Esophagus squamous epithelium (tissue), 5 donors: ENCODE measurements at regions not wholly inside any gene's neighbourhood (a gene's known extent, or its start where the extent isn't known, plus 50 kb on each side); places are given as distances from the start of the nearest gene placed in this dataset.
A peak's percentile ranks its signal among the peaks of the same experiment; 100 is the strongest.

Source experiments
- DNase-seq: peaks from one replicate; lab custom pipeline; 2025; lab: John Stamatoyannopoulos, UW
- H3K27ac ChIP-seq, 4 donors: fragments of 200-600 bp; sonication (generic); one replicate each; pipeline ENCODE4 v1.5.1; 2016 to 2019; ENCODE audit warnings: mild to moderate bottlenecking in 1 of 4
- H3K27me3 ChIP-seq, 4 donors: fragments of 200-600 bp; sonication (generic); 1 replicate in 3 of 4; 2 replicates in 1 of 4; pipeline versions ENCODE4 v1.5.1 to v1.6.0; 2017 to 2021; ENCODE audit warnings: antibody characterized with exemption in 1 of 4
- H3K36me3 ChIP-seq, 3 donors: fragments of 200-600 bp; sonication (generic); one replicate each; pipeline ENCODE4 v1.5.1; 2016 to 2019
- H3K4me1 ChIP-seq, 3 donors: fragments of 200-600 bp; sonication (generic); one replicate each; pipeline ENCODE4 v1.5.1; 2017 to 2019
- H3K4me3 ChIP-seq, 4 donors: fragments of 200-600 bp; sonication (generic); 1 replicate in 3 of 4; 2 replicates in 1 of 4; pipeline ENCODE4 v1.5.1; 2016 to 2019; ENCODE audit warnings: mild to moderate bottlenecking in 2 of 4, moderate library complexity in 1 of 4
- H3K9me3 ChIP-seq, 3 donors: fragments of 200-600 bp; sonication (generic); one replicate each; pipeline ENCODE4 v1.5.1; 2016 to 2019
- POLR2A ChIP-seq, 4 donors: fragments of 450-650 bp; IDR thresholded peaks; one replicate each; pipeline ENCODE4 v1.6.1; 2017; ENCODE audit warnings: antibody characterized with exemption in 4 of 4, mild to moderate bottlenecking in 4 of 4, moderate library complexity in 3 of 4
- WGBS, 2 donors: methylation state at CpG; one replicate each; pipeline ENCODE4 v1.1.5; 2018; 5-methylcytosine and 5-hydroxymethylcytosine counted together
- intact Hi-C: fragments of 100-400 bp; cut with DNase I; formaldehyde crosslinking; loops from one replicate; pipeline ENCODE4 v1.15.0; 2022
- TF ChIP-seq, protein P1 (sequence below), 6 experiments: fragments of 450-650 bp in 4 of 6; fragments of 200-600 bp in 2 of 6; sonication (generic) in 2 of 6; IDR thresholded peaks; one replicate each; pipeline ENCODE4 v1.5.1; 2016 to 2019; ENCODE audit warnings: antibody characterized with exemption in 6 of 6, mild to moderate bottlenecking in 4 of 6, moderate library complexity in 4 of 6
- donor health status: DM: yes; HTN: yes; CAD: no.

DNA sequence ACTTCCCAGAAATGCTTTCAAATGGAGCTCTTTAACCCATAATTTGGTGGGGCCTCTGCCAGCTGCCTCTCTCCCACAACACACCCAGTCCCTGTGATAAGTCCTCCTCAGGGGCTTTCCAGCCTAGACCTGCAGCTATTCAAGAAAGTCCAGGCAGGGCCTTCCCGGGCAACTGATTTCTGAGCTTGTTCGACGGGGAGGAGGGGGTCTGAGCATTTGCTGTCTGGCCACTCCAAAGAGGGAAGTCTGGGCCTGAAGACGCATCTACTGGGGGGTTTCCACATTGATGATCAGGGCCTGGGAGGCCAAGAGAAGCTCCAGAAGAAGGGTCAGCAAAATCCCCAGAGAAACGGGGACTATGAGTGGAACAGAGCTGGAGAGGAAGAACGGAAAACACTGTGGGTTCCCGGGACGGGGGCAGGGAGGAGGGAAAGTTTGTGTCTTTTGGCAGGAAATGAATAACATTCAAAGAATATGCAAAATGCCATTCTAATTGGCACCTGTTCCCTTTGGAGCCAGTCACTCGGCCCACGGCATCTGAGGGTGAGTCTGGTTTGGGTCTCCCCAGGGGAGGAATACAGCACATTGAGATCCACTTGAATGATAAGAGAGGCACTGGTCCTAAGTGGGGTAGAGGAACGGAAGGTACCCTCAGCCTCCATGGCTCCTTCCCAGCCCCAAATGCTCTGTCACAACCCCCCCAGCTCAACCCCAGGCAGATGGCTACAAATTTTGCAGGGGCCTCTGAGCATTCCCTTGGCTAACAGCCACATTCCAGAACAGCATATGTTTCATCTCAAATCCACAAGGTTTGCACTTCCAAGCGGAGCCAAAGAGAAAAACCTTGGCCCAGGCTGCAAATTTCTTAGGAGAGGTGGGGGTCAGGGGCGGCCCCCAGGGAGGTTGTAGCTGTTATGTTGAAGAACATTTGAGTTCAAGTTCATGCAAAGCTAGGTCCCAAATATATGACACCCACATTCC lies 72.0 kb downstream of the RPUSD4 start:
- WGBS, 2 donors = 39 to 44% methylated on average over 11 to 12 of the region's 13 CpGs
- TF ChIP-seq POLR2A (IDR thresholded peaks at IDR 0.05) = no peak
- TF ChIP-seq, protein P1, sequence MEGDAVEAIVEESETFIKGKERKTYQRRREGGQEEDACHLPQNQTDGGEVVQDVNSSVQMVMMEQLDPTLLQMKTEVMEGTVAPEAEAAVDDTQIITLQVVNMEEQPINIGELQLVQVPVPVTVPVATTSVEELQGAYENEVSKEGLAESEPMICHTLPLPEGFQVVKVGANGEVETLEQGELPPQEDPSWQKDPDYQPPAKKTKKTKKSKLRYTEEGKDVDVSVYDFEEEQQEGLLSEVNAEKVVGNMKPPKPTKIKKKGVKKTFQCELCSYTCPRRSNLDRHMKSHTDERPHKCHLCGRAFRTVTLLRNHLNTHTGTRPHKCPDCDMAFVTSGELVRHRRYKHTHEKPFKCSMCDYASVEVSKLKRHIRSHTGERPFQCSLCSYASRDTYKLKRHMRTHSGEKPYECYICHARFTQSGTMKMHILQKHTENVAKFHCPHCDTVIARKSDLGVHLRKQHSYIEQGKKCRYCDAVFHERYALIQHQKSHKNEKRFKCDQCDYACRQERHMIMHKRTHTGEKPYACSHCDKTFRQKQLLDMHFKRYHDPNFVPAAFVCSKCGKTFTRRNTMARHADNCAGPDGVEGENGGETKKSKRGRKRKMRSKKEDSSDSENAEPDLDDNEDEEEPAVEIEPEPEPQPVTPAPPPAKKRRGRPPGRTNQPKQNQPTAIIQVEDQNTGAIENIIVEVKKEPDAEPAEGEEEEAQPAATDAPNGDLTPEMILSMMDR (IDR thresholded peaks at IDR 0.05) = no peak
- Histone ChIP-seq H3K9me3 (no peaks in the 10 kb centered on the region), H3K36me3 (no peaks in the 10 kb centered on the region), H3K4me3 (no peak overlapping the region), H3K27me3 (peaks cover 0 to 37% (median 0%) of the 10 kb centered on the region in 4 donors), H3K4me1 (peaks cover 12 to 54% (median 31%) of the 10 kb centered on the region in 3 donors), H3K27ac (peak overlapping the region in 1 of 4 donors; percentile 54)
- DNase-seq = no peak
- intact Hi-C loops = no loop called here

DNA sequence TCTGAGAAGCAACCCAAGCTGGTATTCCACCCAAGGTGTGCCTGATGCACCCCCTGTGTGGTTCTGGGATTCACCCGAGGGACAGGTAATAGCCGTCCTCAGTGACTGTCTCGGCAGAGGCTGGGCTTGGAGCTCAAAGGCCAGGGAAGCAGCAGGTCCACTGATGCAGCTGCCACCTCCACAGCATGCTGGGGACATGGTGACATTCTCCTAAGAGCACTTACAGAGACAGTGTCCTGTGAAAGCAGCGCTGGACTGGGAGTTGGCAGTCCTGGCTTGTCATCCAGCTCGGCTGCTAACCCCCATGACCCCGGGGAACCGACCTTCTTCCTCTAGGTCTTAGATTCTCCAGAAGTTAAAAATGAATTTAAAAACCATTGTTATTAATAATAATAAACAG lies 72.8 kb downstream of the RPUSD4 start:
- DNase-seq = no peak
- TF ChIP-seq POLR2A (IDR thresholded peaks at IDR 0.05) = no peak
- TF ChIP-seq, protein P1 (IDR thresholded peaks at IDR 0.05) = no peak
- peaks cover 0 to 37% (median 0%) of the 10 kb centered on the region in 4 donors for H3K27me3 ChIP-seq
- peaks cover 12 to 54% (median 31%) of the 10 kb centered on the region in 3 donors for H3K4me1 ChIP-seq
- 60 to 74% methylated on average over 3 to 4 of the region's 7 CpGs for WGBS, 2 donors
- no peaks in the 10 kb centered on the region for H3K9me3 ChIP-seq
- no peak overlapping the region for H3K4me3 ChIP-seq
- H3K36me3 ChIP-seq = no peaks in the 10 kb centered on the region
- intact Hi-C loops = no loop called here
- H3K27ac ChIP-seq = peak overlapping the region in 1 of 4 donors; percentile 9

DNA sequence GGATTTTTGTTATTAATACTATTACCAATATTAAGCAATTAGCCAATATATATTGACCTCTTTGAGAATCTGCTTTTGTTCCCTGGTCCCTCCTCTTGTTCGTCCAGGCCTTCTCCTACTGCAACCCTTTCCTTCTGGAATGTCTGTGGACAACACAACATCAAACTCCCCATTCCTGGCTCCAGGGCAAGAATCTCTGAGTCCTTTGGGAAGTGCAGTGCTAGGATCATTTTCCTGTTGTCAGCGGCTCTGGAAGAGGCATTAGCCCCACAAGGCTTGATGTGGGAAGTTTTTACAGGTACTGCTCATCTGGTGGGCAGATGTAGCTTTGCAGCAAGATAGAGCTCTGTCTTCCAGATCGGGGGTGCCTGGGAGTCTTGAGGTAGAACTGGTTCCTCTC lies 74.3 kb downstream of the RPUSD4 start:
- H3K4me1 ChIP-seq = peaks cover 12 to 60% (median 33%) of the 10 kb centered on the region in 3 donors
- H3K27me3 ChIP-seq = peaks cover 0 to 37% (median 0%) of the 10 kb centered on the region in 4 donors
- DNase-seq = no peak
- TF ChIP-seq, protein P1 (IDR thresholded peaks at IDR 0.05) = no peak
- no peak for TF ChIP-seq POLR2A (IDR thresholded peaks at IDR 0.05)
- intact Hi-C loops = no loop called here
- H3K27ac ChIP-seq = peak overlapping the region in 3 of 4 donors; percentile 16 to 68 (median 54)
- H3K36me3 ChIP-seq = no peaks in the 10 kb centered on the region
- H3K9me3 ChIP-seq = no peaks in the 10 kb centered on the region
- no peak overlapping the region for H3K4me3 ChIP-seq
- 55 to 60% methylated on average over 1 to 2 of the region's 3 CpGs for WGBS, 2 donors

DNA sequence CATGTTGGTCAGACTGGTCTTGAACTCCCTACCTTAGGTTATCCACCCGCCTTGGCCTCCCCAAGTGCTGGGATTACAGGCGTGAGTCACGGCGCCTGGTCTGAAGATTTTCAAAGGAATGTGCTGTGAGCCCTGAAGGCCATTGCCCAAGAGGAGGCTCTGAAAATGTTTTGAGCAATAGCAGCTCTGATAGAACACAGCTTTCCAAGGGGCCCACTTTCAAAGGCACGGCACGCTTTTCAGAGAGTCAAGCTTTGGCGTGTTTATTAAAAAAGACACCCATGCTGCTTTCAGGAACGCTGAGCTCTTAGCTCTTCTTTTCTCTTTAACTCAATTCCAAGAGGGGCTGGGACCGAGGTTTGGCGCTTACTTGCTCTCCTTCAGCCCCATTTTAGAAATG lies 73.8 kb upstream of the CDON start:
- TF ChIP-seq POLR2A (IDR thresholded peaks at IDR 0.05) = no peak
- TF ChIP-seq, protein P1 (IDR thresholded peaks at IDR 0.05) = no peak
- intact Hi-C loops = no loop called here

More for the DNA sequence above, 73.8 kb upstream of the CDON start:
- no peak for DNase-seq
- Histone ChIP-seq H3K27ac (peak overlapping the region in 3 of 4 donors; percentile 32 to 68 (median 61)), H3K4me3 (no peak overlapping the region), H3K36me3 (no peaks in the 10 kb centered on the region), H3K27me3 (peaks cover 0 to 35% (median 0%) of the 10 kb centered on the region in 4 donors), H3K9me3 (no peaks in the 10 kb centered on the region), H3K4me1 (peaks cover 12 to 65% (median 36%) of the 10 kb centered on the region in 3 donors)
- WGBS, 2 donors = 59 to 63% methylated on average over 6 to 9 of the region's 10 CpGs
